RWPE2 (cell line): ENCODE measurements at regions not wholly inside any gene's neighbourhood (a gene's known extent, or its start where the extent isn't known, plus 50 kb on each side); places are given as distances from the start of the nearest gene placed in this dataset.
A peak's percentile ranks its signal among the peaks of the same experiment; 100 is the strongest.

Source experiments
- ATAC-seq: fragments of 200-7000 bp; cut with Tn5 transposase; 3 replicates; pipeline ENCODE4 v1.9.1; 2021; ENCODE audit warnings: low read depth
- DNase-seq: peaks from one replicate; pipeline ENCODE4 v3.0.0-alpha.2; 2020; ENCODE audit warnings: low spot score
- H3K27ac ChIP-seq: fragments of 450-650 bp; 2 replicates; pipeline ENCODE4 v1.5.1; 2017; ENCODE audit warnings: mild to moderate bottlenecking; ENCODE audit not compliant: poor library complexity, severe bottlenecking
- H3K27me3 ChIP-seq: fragments of 250-450 bp; sonication (Bioruptor Pico); 2 replicates; pipeline ENCODE4 v1.5.1; 2021; ENCODE audit warnings: mild to moderate bottlenecking, moderate library complexity; ENCODE audit not compliant: insufficient read depth, poor library complexity, severe bottlenecking
- H3K36me3 ChIP-seq: fragments of 250-450 bp; sonication (Bioruptor Pico); 2 replicates; pipeline ENCODE4 v1.5.1; 2020; ENCODE audit warnings: low read depth, mild to moderate bottlenecking, moderate library complexity
- H3K4me1 ChIP-seq: fragments of 250-450 bp; sonication (Bioruptor Pico); 2 replicates; pipeline ENCODE4 v1.5.1; 2021; ENCODE audit warnings: mild to moderate bottlenecking, moderate library complexity; ENCODE audit not compliant: insufficient read depth, poor library complexity, severe bottlenecking
- H3K4me3 ChIP-seq: fragments of 250-450 bp; sonication (Bioruptor Pico); 2 replicates; pipeline ENCODE4 v1.5.1; 2021; ENCODE audit warnings: mild to moderate bottlenecking, moderate library complexity; ENCODE audit not compliant: severe bottlenecking
- H3K9me3 ChIP-seq: fragments of 250-450 bp; sonication (Bioruptor Pico); 2 replicates; pipeline ENCODE4 v1.5.1; 2021; ENCODE audit warnings: mild to moderate bottlenecking, moderate library complexity; ENCODE audit not compliant: severe bottlenecking
- TF ChIP-seq, protein P1 (sequence below): fragments of 450-650 bp; IDR thresholded peaks from one replicate; pipeline ENCODE4 v1.5.1; 2017; ENCODE audit warnings: mild to moderate bottlenecking, moderate library complexity; ENCODE audit not compliant: poor library complexity, severe bottlenecking

DNA sequence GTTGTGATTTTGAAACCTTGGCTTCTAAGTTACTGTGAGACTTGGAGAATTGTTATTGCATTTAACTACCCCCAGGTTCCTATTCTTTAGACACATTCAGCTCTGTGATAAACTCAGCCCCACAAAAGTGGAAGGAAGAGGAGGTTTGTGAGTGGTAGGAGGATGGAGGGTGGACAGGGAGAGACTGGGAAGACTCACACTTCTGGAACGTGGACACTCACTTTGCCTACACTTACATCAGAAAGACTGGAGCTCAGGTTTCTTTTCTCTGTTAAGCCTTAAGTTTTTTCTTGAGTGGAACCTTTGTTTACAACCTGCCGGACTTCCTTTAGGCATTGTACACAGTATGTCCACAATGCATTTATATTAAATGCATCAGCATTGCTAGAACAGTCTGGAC lies 99.0 kb downstream of the AREG start:
- H3K4me1 ChIP-seq, result peaks cover 63% of the 10 kb centered on the region
- peak; percentile 68 for ATAC-seq
- H3K36me3 ChIP-seq, result no peaks in the 10 kb centered on the region
- TF ChIP-seq, protein P1, sequence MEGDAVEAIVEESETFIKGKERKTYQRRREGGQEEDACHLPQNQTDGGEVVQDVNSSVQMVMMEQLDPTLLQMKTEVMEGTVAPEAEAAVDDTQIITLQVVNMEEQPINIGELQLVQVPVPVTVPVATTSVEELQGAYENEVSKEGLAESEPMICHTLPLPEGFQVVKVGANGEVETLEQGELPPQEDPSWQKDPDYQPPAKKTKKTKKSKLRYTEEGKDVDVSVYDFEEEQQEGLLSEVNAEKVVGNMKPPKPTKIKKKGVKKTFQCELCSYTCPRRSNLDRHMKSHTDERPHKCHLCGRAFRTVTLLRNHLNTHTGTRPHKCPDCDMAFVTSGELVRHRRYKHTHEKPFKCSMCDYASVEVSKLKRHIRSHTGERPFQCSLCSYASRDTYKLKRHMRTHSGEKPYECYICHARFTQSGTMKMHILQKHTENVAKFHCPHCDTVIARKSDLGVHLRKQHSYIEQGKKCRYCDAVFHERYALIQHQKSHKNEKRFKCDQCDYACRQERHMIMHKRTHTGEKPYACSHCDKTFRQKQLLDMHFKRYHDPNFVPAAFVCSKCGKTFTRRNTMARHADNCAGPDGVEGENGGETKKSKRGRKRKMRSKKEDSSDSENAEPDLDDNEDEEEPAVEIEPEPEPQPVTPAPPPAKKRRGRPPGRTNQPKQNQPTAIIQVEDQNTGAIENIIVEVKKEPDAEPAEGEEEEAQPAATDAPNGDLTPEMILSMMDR, result no peak
- DNase-seq, result peak; percentile 40
- no peaks in the 10 kb centered on the region for H3K27me3 ChIP-seq
- no peaks in the 10 kb centered on the region for H3K9me3 ChIP-seq
- no peak overlapping the region for H3K4me3 ChIP-seq
- peak overlapping the region; percentile 68 for H3K27ac ChIP-seq

DNA sequence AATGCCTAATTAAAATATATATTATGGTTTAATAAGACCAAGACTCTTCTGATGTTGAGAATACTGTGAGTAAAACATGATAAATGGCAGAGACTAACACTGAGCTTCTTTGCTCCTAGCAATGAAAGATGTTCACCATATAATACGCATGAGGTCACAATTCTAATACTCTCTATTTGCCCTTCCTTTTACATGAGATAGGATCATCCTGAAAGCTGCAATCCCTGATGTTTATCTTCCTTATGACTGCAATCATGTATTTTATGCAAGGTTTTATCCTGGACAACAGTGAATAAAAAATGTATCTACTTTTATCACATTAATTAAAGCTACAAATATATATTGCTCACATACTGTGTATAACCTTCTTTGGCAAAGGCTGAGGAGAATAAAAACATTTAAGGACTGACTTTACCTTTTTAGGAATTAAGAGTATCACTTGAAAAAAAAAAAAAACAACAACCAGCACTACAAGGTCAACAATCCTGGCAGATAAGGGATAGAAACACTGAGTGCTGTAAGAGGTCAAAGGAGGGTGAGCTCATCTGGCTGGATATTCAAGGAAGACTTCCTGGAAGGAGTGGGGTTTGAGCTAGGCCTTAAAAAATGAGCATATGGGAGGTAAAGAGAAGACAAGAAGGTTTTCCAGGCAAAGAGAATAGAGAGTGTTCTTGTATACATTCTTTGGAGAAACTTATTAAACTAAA lies 99.9 kb downstream of the AREG start:
- Histone ChIP-seq H3K27me3 (no peaks in the 10 kb centered on the region), H3K27ac (peak overlapping the region; percentile 68), H3K4me1 (peaks cover 54% of the 10 kb centered on the region), H3K4me3 (no peak overlapping the region), H3K9me3 (no peaks in the 10 kb centered on the region), H3K36me3 (no peaks in the 10 kb centered on the region)
- DNase-seq, result no peak
- ATAC-seq, result no peak
- TF ChIP-seq, protein P1, result no peak

DNA sequence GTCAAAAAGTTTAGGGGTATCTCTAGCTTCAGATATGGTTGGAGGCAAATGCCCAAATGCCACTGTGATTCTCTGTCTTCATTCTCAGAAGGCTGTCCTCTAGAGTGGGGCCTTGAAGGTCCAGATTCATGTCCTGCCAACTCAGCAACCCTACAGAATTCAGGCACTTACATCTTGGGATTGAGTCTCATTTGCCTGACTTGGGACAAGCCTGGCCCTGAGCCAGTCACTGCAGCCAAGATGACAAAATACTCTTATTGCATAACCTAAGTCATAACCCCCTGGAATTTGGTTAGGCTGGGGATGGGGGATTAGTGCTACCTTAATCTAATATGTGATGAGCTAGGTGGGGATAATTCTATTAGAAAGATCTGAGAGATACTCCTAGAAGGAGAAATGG lies 100.5 kb downstream of the AREG start:
- Histone ChIP-seq H3K27ac (peak overlapping the region; percentile 68), H3K9me3 (no peaks in the 10 kb centered on the region), H3K27me3 (no peaks in the 10 kb centered on the region), H3K4me1 (peaks cover 48% of the 10 kb centered on the region), H3K4me3 (no peak overlapping the region), H3K36me3 (no peaks in the 10 kb centered on the region)
- peak; percentile 42 for DNase-seq
- peak; percentile 5 for ATAC-seq
- TF ChIP-seq, protein P1, result no peak

DNA sequence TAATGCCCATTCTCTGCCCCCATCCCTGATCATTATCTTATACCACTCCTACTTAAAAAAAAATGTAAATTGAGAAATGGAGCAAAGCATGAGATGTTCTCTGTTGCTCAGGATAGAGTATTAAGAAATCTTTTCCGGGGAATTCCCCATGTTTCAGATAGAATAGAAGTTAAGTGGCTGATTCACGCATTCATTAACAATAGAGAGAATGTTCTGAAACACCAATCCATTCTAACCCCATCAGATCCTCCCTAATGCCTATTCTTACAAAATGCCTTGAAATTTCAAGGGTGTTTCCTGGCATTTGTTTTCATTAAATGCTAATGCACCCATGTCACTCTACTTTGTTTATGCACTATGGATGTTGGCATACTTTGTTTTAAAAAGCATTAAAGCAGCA lies 101.1 kb downstream of the AREG start:
- DNase-seq (no peak), ATAC-seq (peak; percentile 82)
- TF ChIP-seq, protein P1, result no peak
- Histone ChIP-seq H3K4me3 (no peak overlapping the region), H3K27ac (peak overlapping the region; percentile 68), H3K36me3 (no peaks in the 10 kb centered on the region), H3K4me1 (peaks cover 46% of the 10 kb centered on the region), H3K27me3 (no peaks in the 10 kb centered on the region), H3K9me3 (no peaks in the 10 kb centered on the region)

DNA sequence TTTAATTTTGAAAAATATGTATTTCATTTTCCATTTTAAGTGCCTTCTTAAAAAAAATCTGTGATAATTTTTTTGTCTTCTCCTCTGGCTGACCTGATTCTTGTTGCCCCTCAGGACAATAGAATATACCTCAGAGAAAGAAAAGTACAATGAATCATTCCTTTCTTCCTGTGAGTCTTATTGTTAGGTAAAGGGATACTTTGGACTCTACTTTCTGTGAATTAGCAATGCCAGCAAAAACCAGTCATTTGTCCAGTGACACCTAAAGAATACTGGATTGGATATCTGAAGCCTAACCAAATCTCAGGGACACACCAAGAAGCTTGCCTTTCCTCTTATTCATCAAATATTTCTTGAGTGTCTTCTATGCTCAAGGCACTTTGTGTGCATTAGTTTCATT lies 102.1 kb downstream of the AREG start:
- H3K9me3 ChIP-seq, result no peaks in the 10 kb centered on the region
- H3K27me3 ChIP-seq, result no peaks in the 10 kb centered on the region
- peak overlapping the region; percentile 68 for H3K27ac ChIP-seq
- ATAC-seq (no peak), DNase-seq (no peak)
- H3K36me3 ChIP-seq, result no peaks in the 10 kb centered on the region
- H3K4me1 ChIP-seq, result peaks cover 46% of the 10 kb centered on the region
- TF ChIP-seq, protein P1, result no peak
- no peak overlapping the region for H3K4me3 ChIP-seq
